SK-N-MC (cell line): ENCODE measurements at regions not wholly inside any gene's neighbourhood (a gene's known extent, or its start where the extent isn't known, plus 50 kb on each side); places are given as distances from the start of the nearest gene placed in this dataset.
"Not testable (repeated sequence)": the region's sequence is repeated elsewhere in the genome, so short reads cannot be mapped to it uniquely, and the experiment has no call there.

Source experiments
- DNase-seq: peaks from one replicate; pipeline ENCODE4 v3.0.0-alpha.2; 2011; ENCODE audit warnings: low read depth, low spot score
- H3K27ac ChIP-seq: fragments of 200-600 bp; sonication (generic); 2 replicates; pipeline ENCODE4 v1.5.1; 2016; ENCODE audit warnings: mixed run types
- H3K36me3 ChIP-seq: fragments of 200-600 bp; sonication (generic); 2 replicates; pipeline ENCODE4 v1.6.1; 2017; ENCODE audit warnings: antibody characterized with exemption, low read length, mixed read lengths; ENCODE audit not compliant: insufficient read depth
- H3K4me3 ChIP-seq: fragments of 200-600 bp; sonication (generic); 2 replicates; pipeline ENCODE4 v1.5.1; 2016
- H3K9ac ChIP-seq: fragments of 200-600 bp; sonication (generic); 2 replicates; pipeline ENCODE4 v1.8.0; 2017; ENCODE audit warnings: mixed run types, mixed read lengths; ENCODE audit not compliant: insufficient read length
- H3K9me3 ChIP-seq: fragments of 200-600 bp; sonication (generic); 2 replicates; pipeline ENCODE4 v1.6.1; 2017; ENCODE audit warnings: low read depth, mild to moderate bottlenecking, antibody characterized with exemption, low read length, moderate library complexity, mixed read lengths
- EZH2 ChIP-seq: fragments of 200-600 bp; sonication (generic); IDR thresholded peaks from one replicate; pipeline ENCODE4 v1.6.1; 2017; ENCODE audit warnings: antibody characterized with exemption
- FOXP2 ChIP-seq: optimal IDR thresholded peaks from 2 replicates; pipeline ENCODE3; 2011; ENCODE audit warnings: mild to moderate bottlenecking, moderate library complexity; ENCODE audit not compliant: insufficient read depth; ENCODE audit errors: extremely low read length, control extremely low read depth
- POLR2AphosphoS5 ChIP-seq: IDR thresholded peaks from 2 replicates; pipeline ENCODE4 v1.6.1; 2012; ENCODE audit warnings: mild to moderate bottlenecking, low read depth, low read length, borderline replicate concordance

GRCh38 chrX:87140800-87141483 lies 376.7 kb upstream of the KLHL4 start:
- no peak overlapping the region for H3K27ac ChIP-seq
- TF ChIP-seq FOXP2 (no peak), POLR2AphosphoS5 (no peak), EZH2 (no peak)
- no peaks in the 10 kb centered on the region for H3K36me3 ChIP-seq
- H3K9me3 ChIP-seq, result no peaks in the 10 kb centered on the region
- DNase-seq, result no peak
- H3K4me3 ChIP-seq, result no peak overlapping the region
- no peak overlapping the region for H3K9ac ChIP-seq

- no peak for DNase-seq
- no peaks in the 10 kb centered on the region for H3K9me3 ChIP-seq
- TF ChIP-seq FOXP2 (no peak), POLR2AphosphoS5 (no peak), EZH2 (no peak)
- H3K4me3 ChIP-seq, result no peak overlapping the region
- H3K36me3 ChIP-seq, result no peaks in the 10 kb centered on the region
- no peak overlapping the region for H3K27ac ChIP-seq
- H3K9ac ChIP-seq, result no peak overlapping the region
These were observed 357.1 kb upstream of the KLHL4 start for GRCh38 chrX:87160435-87161010.

GRCh38 chrX:87167841-87168240 lies 349.8 kb upstream of the KLHL4 start:
- H3K4me3 ChIP-seq, result no peak overlapping the region
- TF ChIP-seq FOXP2 (no peak), POLR2AphosphoS5 (no peak), EZH2 (no peak)
- H3K27ac ChIP-seq, result no peak overlapping the region
- H3K36me3 ChIP-seq, result no peaks in the 10 kb centered on the region
- H3K9me3 ChIP-seq, result no peaks in the 10 kb centered on the region
- H3K9ac ChIP-seq, result no peak overlapping the region
- no peak for DNase-seq

GRCh38 chrX:87178009-87178408 lies 339.6 kb upstream of the KLHL4 start:
- H3K27ac ChIP-seq, H3K36me3 ChIP-seq, H3K4me3 ChIP-seq, DNase-seq, H3K9me3 ChIP-seq, H3K9ac ChIP-seq: not testable (repeated sequence)
